Vagina (tissue), 2 donors: ENCODE measurements at regions not wholly inside any gene's neighbourhood (a gene's known extent, or its start where the extent isn't known, plus 50 kb on each side); places are given as distances from the start of the nearest gene placed in this dataset.

Source experiments
- CTCF ChIP-seq, 3 experiments: fragments of 450-650 bp in 2 of 3; fragments of 200-600 bp in 1 of 3; sonication (generic) in 1 of 3; IDR thresholded peaks; one replicate each; pipeline ENCODE4 v1.5.1; 2017 to 2019; ENCODE audit warnings: antibody characterized with exemption in 3 of 3, mild to moderate bottlenecking in 2 of 3, moderate library complexity in 2 of 3
- POLR2A ChIP-seq, 2 donors: fragments of 450-650 bp; IDR thresholded peaks; one replicate each; pipeline ENCODE4 v1.6.1; 2017; ENCODE audit warnings: antibody characterized with exemption in 2 of 2, mild to moderate bottlenecking in 2 of 2, moderate library complexity in 2 of 2
- POLR2AphosphoS5 ChIP-seq, 2 donors: sonication (generic); formaldehyde crosslinking; IDR thresholded peaks; one replicate each; pipeline ENCODE4 v1.9.0; 2017; ENCODE audit warnings: antibody characterized with exemption in 2 of 2, mild to moderate bottlenecking in 2 of 2, low read depth in 1 of 2; ENCODE audit not compliant: insufficient read depth in 1 of 2

GRCh38 chr9:25129537-25129936 lies 548.7 kb downstream of the TUSC1 start:
- TF ChIP-seq CTCF (IDR thresholded peaks at IDR 0.05) (no peak), POLR2A (IDR thresholded peaks at IDR 0.05) (no peak), POLR2AphosphoS5 (IDR thresholded peaks at IDR 0.05; ENCODE audit: insufficient read depth in 1 of 2, low read depth in 1 of 2) (no peak)
